B cell (primary cell): ENCODE measurements at regions not wholly inside any gene's neighbourhood (a gene's known extent, or its start where the extent isn't known, plus 50 kb on each side); places are given as distances from the start of the nearest gene placed in this dataset.

Experiments
- EZH2 ChIP-seq: IDR thresholded peaks from 2 replicates; pipeline ENCODE4 v1.6.1; 2012; ENCODE audit warnings: borderline replicate concordance, low read depth, mild to moderate bottlenecking, moderate library complexity, low read length; ENCODE audit not compliant: insufficient read depth, poor library complexity, severe bottlenecking
- TF ChIP-seq, protein P1 (sequence below): fragments of 200-600 bp; IDR thresholded peaks from one replicate; pipeline ENCODE4 v1.8.0; 2022; ENCODE audit warnings: antibody characterized with exemption, mild to moderate bottlenecking

DNA sequence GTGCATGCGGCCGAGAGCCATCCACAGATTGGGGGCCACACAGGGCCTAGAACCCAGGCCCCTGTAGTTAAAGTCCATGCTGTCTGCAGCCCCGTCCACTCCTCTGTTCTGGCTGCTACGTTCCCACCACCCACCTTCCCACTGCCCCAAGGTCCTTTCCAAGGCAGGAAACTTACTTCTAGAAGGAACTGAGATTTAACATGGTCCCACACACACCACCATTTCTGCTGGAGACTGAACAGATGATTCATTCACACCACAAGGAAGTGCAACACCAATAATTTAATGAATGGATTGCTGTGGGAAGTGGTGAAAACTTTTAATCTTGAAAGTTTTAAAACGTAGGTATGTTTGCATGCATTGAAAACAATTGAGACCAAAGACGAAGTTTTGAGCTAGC is 95.2 kb downstream of the LBH start:
- TF ChIP-seq, protein P1, sequence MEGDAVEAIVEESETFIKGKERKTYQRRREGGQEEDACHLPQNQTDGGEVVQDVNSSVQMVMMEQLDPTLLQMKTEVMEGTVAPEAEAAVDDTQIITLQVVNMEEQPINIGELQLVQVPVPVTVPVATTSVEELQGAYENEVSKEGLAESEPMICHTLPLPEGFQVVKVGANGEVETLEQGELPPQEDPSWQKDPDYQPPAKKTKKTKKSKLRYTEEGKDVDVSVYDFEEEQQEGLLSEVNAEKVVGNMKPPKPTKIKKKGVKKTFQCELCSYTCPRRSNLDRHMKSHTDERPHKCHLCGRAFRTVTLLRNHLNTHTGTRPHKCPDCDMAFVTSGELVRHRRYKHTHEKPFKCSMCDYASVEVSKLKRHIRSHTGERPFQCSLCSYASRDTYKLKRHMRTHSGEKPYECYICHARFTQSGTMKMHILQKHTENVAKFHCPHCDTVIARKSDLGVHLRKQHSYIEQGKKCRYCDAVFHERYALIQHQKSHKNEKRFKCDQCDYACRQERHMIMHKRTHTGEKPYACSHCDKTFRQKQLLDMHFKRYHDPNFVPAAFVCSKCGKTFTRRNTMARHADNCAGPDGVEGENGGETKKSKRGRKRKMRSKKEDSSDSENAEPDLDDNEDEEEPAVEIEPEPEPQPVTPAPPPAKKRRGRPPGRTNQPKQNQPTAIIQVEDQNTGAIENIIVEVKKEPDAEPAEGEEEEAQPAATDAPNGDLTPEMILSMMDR, result no peak
- TF ChIP-seq EZH2, result no peak
